ENCODE measurements at regions not wholly inside any gene's neighbourhood (a gene's known extent, or its start where the extent isn't known, plus 50 kb on each side); places are given as distances from the start of the nearest gene placed in this dataset.
"Not testable (repeated sequence)": the region's sequence is repeated elsewhere in the genome, so short reads cannot be mapped to it uniquely, and the experiment has no call there.

- Histone ChIP-seq H3K4me1 (ENCODE audit: control insufficient read depth, insufficient read depth, low read length) (no peaks in the 10 kb centered on the region), H3K4me3 (ENCODE audit: low read length) (no peak overlapping the region), H3K27me3 (ENCODE audit: control insufficient read depth, insufficient read depth, low read length) (peaks cover 4% of the 10 kb centered on the region), H3K27ac (ENCODE audit: low read depth, low read length) (no peak overlapping the region), H3K9ac (ENCODE audit: low read length) (no peak overlapping the region), H3K36me3 (ENCODE audit: control insufficient read depth, insufficient read depth, low read length) (no peaks in the 10 kb centered on the region)
Observed at GRCh38 chr2:235215248-235215647, 263.4 kb downstream of the SH3BP4 start.

GRCh38 chr2:235216901-235217300 lies 265.1 kb downstream of the SH3BP4 start:
- Histone ChIP-seq H3K27ac (ENCODE audit: low read depth, low read length) (no peak overlapping the region), H3K4me1 (ENCODE audit: control insufficient read depth, insufficient read depth, low read length) (no peaks in the 10 kb centered on the region), H3K36me3 (ENCODE audit: control insufficient read depth, insufficient read depth, low read length) (no peaks in the 10 kb centered on the region), H3K27me3 (ENCODE audit: control insufficient read depth, insufficient read depth, low read length) (peaks cover 4% of the 10 kb centered on the region), H3K9ac (ENCODE audit: low read length) (no peak overlapping the region), H3K4me3 (ENCODE audit: low read length) (no peak overlapping the region)

DNA sequence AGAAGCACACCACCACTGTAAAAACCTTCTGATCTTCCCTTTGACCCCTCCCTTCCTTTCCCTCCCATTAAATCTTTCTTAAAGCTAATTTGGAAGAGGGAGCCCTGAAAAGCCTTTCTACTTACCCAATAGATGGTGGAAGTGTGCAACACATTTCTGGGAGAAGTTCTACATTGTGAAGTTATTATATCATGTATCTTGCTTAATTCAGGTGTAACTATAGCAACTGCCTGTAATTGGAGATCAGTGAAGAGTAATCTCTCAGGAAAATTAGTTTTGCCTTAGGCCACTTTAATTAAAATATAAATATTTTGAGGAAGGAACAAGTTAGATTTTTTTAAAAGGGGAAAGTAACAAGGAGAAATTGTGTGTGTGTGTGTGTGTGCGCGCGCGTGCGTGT lies 266.0 kb downstream of the SH3BP4 start:
- Histone ChIP-seq H3K36me3 (ENCODE audit: control insufficient read depth, insufficient read depth, low read length) (no peaks in the 10 kb centered on the region), H3K27me3 (ENCODE audit: control insufficient read depth, insufficient read depth, low read length) (peaks cover 4% of the 10 kb centered on the region), H3K4me1 (ENCODE audit: control insufficient read depth, insufficient read depth, low read length) (no peaks in the 10 kb centered on the region), H3K27ac (ENCODE audit: low read depth, low read length) (no peak overlapping the region), H3K9ac (ENCODE audit: low read length) (no peak overlapping the region), H3K4me3 (ENCODE audit: low read length) (no peak overlapping the region)

DNA sequence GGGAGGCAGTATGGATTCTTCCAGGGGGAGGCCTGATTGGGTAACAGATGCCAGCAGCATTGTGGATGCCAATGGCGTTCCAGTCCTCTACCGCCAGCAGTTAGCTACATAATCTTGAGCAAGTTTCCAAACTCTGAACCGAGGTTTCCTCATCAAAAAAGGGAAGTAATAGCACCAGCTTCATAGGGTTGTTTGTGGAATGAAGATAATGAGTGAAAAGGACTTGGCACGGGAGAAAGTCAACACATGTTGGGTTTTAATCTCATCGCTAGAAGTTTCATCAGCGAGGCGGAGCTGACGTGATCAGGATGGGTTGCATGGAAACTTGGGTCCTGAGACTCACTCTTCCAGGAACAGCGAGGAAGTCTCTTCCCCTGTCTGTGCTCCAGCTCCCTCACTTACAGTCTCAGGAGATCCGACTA lies 266.7 kb downstream of the SH3BP4 start:
- Histone ChIP-seq H3K4me1 (ENCODE audit: control insufficient read depth, insufficient read depth, low read length) (no peaks in the 10 kb centered on the region), H3K9ac (ENCODE audit: low read length) (no peak overlapping the region), H3K27me3 (ENCODE audit: control insufficient read depth, insufficient read depth, low read length) (peaks cover 4% of the 10 kb centered on the region), H3K4me3 (ENCODE audit: low read length) (no peak overlapping the region), H3K36me3 (ENCODE audit: control insufficient read depth, insufficient read depth, low read length) (no peaks in the 10 kb centered on the region), H3K27ac (ENCODE audit: low read depth, low read length) (no peak overlapping the region)

GRCh38 chr2:235219048-235219447 lies 267.2 kb downstream of the SH3BP4 start:
- Histone ChIP-seq H3K36me3 (ENCODE audit: control insufficient read depth, insufficient read depth, low read length) (no peaks in the 10 kb centered on the region), H3K27ac (ENCODE audit: low read depth, low read length) (no peak overlapping the region), H3K27me3 (ENCODE audit: control insufficient read depth, insufficient read depth, low read length) (peaks cover 4% of the 10 kb centered on the region), H3K4me1 (ENCODE audit: control insufficient read depth, insufficient read depth, low read length) (no peaks in the 10 kb centered on the region), H3K4me3 (ENCODE audit: low read length) (no peak overlapping the region), H3K9ac (ENCODE audit: low read length) (no peak overlapping the region)

GRCh38 chr2:235220331-235220730 lies 268.5 kb downstream of the SH3BP4 start:
- H3K27ac ChIP-seq (ENCODE audit: low read depth, low read length): no peak overlapping the region
- H3K36me3 ChIP-seq (ENCODE audit: control insufficient read depth, insufficient read depth, low read length): no peaks in the 10 kb centered on the region
- no peak overlapping the region for H3K9ac ChIP-seq (ENCODE audit: low read length)
- no peak overlapping the region for H3K4me3 ChIP-seq (ENCODE audit: low read length)
- no peaks in the 10 kb centered on the region for H3K4me1 ChIP-seq (ENCODE audit: control insufficient read depth, insufficient read depth, low read length)
- H3K27me3 ChIP-seq (ENCODE audit: control insufficient read depth, insufficient read depth, low read length): peaks cover under 1% of the 10 kb centered on the region

DNA sequence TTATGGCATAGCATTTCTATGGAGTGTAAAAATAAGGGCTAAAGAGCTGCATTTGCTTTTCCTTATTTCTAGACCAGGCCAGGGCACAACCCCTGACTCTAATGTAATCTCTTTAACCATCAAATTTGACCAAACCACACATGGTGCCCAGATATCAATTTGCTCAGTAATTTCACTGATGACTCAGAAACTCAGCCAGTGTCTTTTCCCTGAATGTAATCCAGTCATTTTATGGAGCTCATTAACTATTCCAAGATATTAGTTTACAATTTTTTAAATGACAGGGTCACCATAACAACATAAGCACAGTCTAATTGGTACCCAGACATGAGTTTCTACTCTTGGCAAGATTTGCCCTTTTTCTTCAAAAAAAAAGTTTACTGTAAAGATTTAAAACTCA lies 270.8 kb upstream of the AGAP1 start:
- no peaks in the 10 kb centered on the region for H3K36me3 ChIP-seq (ENCODE audit: control insufficient read depth, insufficient read depth, low read length)
- H3K27me3 ChIP-seq (ENCODE audit: control insufficient read depth, insufficient read depth, low read length): no peaks in the 10 kb centered on the region
- no peak overlapping the region for H3K9ac ChIP-seq (ENCODE audit: low read length)
- H3K4me1 ChIP-seq (ENCODE audit: control insufficient read depth, insufficient read depth, low read length): no peaks in the 10 kb centered on the region
- H3K4me3 ChIP-seq (ENCODE audit: low read length): no peak overlapping the region
- H3K27ac ChIP-seq (ENCODE audit: low read depth, low read length): no peak overlapping the region

DNA sequence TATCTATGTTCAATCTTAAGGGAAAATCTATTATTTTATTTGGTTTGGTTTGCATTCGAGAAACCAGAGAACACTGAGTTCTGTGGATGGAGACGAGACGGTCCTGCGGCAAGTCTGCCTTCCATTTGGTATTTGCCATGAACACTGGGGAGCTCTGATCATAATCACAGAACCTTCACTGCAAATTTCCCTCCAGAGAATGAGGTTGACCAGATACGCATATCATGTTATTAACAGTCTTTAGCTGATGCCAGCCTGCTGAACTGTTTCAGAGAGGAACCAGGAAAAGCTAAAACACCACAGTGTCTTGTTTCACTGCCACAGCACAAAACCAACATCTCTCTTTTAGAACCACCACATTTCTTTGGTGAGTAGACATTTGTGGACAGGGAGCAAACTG lies 269.4 kb upstream of the AGAP1 start:
- Histone ChIP-seq H3K4me1 (ENCODE audit: control insufficient read depth, insufficient read depth, low read length) (no peaks in the 10 kb centered on the region), H3K9ac (ENCODE audit: low read length) (no peak overlapping the region), H3K36me3 (ENCODE audit: control insufficient read depth, insufficient read depth, low read length) (no peaks in the 10 kb centered on the region), H3K4me3 (ENCODE audit: low read length) (no peak overlapping the region), H3K27me3 (ENCODE audit: control insufficient read depth, insufficient read depth, low read length) (no peaks in the 10 kb centered on the region), H3K27ac (ENCODE audit: low read depth, low read length) (no peak overlapping the region)

GRCh38 chr2:235225261-235225660 lies 268.6 kb upstream of the AGAP1 start:
- Histone ChIP-seq H3K27me3 (ENCODE audit: control insufficient read depth, insufficient read depth, low read length) (no peaks in the 10 kb centered on the region), H3K4me3 (ENCODE audit: low read length) (no peak overlapping the region), H3K36me3 (ENCODE audit: control insufficient read depth, insufficient read depth, low read length) (no peaks in the 10 kb centered on the region), H3K27ac (ENCODE audit: low read depth, low read length) (no peak overlapping the region), H3K4me1 (ENCODE audit: control insufficient read depth, insufficient read depth, low read length) (no peaks in the 10 kb centered on the region), H3K9ac (ENCODE audit: low read length) (no peak overlapping the region)

DNA sequence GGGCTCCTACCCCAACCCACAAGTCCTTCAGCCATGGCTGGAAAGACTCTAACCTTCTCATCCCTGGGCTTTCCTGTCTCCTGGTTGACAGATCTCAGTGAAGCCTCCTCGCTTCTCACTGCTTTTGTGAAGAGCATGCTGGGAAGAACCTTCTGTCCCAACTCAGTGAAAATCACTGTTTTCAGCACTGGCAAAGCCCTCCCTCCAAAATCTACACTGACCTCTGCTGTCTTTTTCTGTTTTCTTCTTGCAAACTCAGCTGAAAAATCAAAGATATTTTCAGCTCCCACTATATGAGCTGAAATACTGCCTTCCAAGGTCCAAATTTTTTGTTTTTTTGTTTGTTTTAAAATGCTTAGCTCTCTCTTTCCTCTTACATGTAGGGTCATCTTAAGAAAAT lies 266.3 kb upstream of the AGAP1 start:
- Histone ChIP-seq H3K36me3 (ENCODE audit: control insufficient read depth, insufficient read depth, low read length) (no peaks in the 10 kb centered on the region), H3K4me1 (ENCODE audit: control insufficient read depth, insufficient read depth, low read length) (no peaks in the 10 kb centered on the region), H3K27ac (ENCODE audit: low read depth, low read length) (no peak overlapping the region), H3K27me3 (ENCODE audit: control insufficient read depth, insufficient read depth, low read length) (no peaks in the 10 kb centered on the region), H3K4me3 (ENCODE audit: low read length) (no peak overlapping the region), H3K9ac (ENCODE audit: low read length) (no peak overlapping the region)

- not testable (repeated sequence) for H3K27me3 ChIP-seq (ENCODE audit: control insufficient read depth, insufficient read depth, low read length); H3K36me3 ChIP-seq (ENCODE audit: control insufficient read depth, insufficient read depth, low read length); H3K4me3 ChIP-seq (ENCODE audit: low read length); H3K4me1 ChIP-seq (ENCODE audit: control insufficient read depth, insufficient read depth, low read length); H3K27ac ChIP-seq (ENCODE audit: low read depth, low read length); H3K9ac ChIP-seq (ENCODE audit: low read length)
Observed at GRCh38 chr2:235228422-235228821, 265.4 kb upstream of the AGAP1 start.

GRCh38 chr2:235229236-235229635 lies 264.6 kb upstream of the AGAP1 start:
- Histone ChIP-seq H3K36me3 (ENCODE audit: control insufficient read depth, insufficient read depth, low read length) (no peaks in the 10 kb centered on the region), H3K27me3 (ENCODE audit: control insufficient read depth, insufficient read depth, low read length) (no peaks in the 10 kb centered on the region), H3K4me3 (ENCODE audit: low read length) (no peak overlapping the region), H3K4me1 (ENCODE audit: control insufficient read depth, insufficient read depth, low read length) (no peaks in the 10 kb centered on the region), H3K9ac (ENCODE audit: low read length) (no peak overlapping the region), H3K27ac (ENCODE audit: low read depth, low read length) (no peak overlapping the region)

DNA sequence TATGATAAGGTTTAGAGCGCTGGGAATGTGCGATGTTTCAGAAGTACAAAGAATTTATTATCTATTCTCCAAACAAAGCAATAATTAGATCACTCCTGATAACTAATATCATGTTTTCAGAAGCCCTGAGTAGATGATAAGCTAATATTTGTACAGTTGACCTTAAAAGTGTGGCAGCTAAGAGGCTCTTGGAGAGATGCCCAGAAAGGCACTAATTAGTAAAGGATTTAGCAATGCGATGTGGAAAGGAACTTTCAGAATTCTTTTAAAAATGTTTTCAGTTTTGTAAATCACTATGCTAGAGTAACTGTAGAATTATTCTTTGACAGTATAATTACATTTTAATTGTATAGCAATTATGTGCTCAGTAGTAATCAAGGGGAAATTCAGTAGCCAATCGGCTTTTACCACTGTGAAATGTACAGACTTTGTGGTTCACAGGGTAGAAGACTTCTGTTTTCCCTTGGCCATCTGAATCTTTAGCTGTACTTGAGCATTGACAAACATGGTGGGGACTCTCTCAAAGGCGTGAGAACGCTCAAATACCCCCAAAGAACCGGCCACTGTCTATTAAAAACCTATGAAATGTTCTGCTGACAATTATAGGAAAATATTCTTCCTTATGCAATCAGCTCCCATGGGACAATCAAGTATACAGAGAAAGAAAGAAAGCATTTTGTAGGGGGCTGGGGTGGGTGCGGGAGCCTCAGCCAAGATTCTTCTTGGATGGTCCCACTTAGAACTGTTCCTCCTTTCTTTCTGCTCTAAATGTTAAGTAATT lies 262.8 kb upstream of the AGAP1 start:
- Histone ChIP-seq H3K36me3 (ENCODE audit: control insufficient read depth, insufficient read depth, low read length) (no peaks in the 10 kb centered on the region), H3K27ac (ENCODE audit: low read depth, low read length) (no peak overlapping the region), H3K9ac (ENCODE audit: low read length) (no peak overlapping the region), H3K4me3 (ENCODE audit: low read length) (no peak overlapping the region), H3K4me1 (ENCODE audit: control insufficient read depth, insufficient read depth, low read length) (no peaks in the 10 kb centered on the region), H3K27me3 (ENCODE audit: control insufficient read depth, insufficient read depth, low read length) (no peaks in the 10 kb centered on the region)
